ENCODE measurements at regions not wholly inside any gene's neighbourhood (a gene's known extent, or its start where the extent isn't known, plus 50 kb on each side); places are given as distances from the start of the nearest gene placed in this dataset.

DNA sequence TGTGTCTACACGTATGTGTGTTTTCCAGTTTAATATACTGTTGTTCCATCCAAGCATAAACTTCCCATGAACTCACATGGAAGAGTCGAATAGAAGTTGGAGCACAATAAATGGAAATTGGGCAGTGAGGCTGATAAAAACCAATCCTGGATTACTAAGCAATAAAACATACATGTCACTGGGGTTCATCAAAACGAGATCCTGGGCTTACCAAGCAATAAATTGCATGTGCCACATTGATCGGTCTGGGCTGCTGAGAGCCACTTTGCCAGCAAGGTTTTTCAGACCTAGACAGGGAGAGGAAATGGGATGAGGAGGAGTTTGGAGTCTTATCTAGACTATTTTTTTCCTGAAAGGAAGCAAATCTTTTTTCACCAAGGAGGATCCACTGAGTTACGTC lies 322.3 kb upstream of the C16orf82 start:
- Histone ChIP-seq H3K4me1 (ENCODE audit: insufficient read depth, low read length) (peaks cover 6% of the 10 kb centered on the region; the same call in 1 of the 2 replicates), H3K9ac (ENCODE audit: low read depth, low read length) (no peak overlapping the region), H3K9me3 (ENCODE audit: insufficient read depth, low read depth, low read length) (no peaks in the 10 kb centered on the region), H3K36me3 (ENCODE audit: insufficient read depth, low read length) (no peaks in the 10 kb centered on the region), H3K27me3 (ENCODE audit: insufficient read depth, low read length) (peaks cover 56% of the 10 kb centered on the region), H3K4me3 (ENCODE audit: low read length) (no peak overlapping the region), H3K27ac (ENCODE audit: low read depth, low read length) (no peak overlapping the region)
- 83% methylated on average over 4 of the region's 5 CpGs for WGBS

GRCh38 chr16:26747760-26748159 lies 319.0 kb upstream of the C16orf82 start:
- Histone ChIP-seq H3K9me3 (ENCODE audit: insufficient read depth, low read depth, low read length) (no peaks in the 10 kb centered on the region), H3K27ac (ENCODE audit: low read depth, low read length) (no peak overlapping the region), H3K4me3 (ENCODE audit: low read length) (no peak overlapping the region), H3K4me1 (ENCODE audit: insufficient read depth, low read length) (no peaks in the 10 kb centered on the region), H3K27me3 (ENCODE audit: insufficient read depth, low read length) (peaks cover 88% of the 10 kb centered on the region), H3K9ac (ENCODE audit: low read depth, low read length) (no peak overlapping the region), H3K36me3 (ENCODE audit: insufficient read depth, low read length) (no peaks in the 10 kb centered on the region)
- WGBS = 54% methylated on average over 4 of the region's 4 CpGs

- 79% methylated on average over 2 of the region's 2 CpGs for WGBS
- H3K27me3 ChIP-seq (ENCODE audit: insufficient read depth, low read length) = peaks cover 94% of the 10 kb centered on the region
Measured at GRCh38 chr16:26749072-26749471, 317.7 kb upstream of the C16orf82 start.

GRCh38 chr16:26752166-26752565 lies 314.6 kb upstream of the C16orf82 start:
- no peak overlapping the region for H3K27ac ChIP-seq (ENCODE audit: low read depth, low read length)
- H3K36me3 ChIP-seq (ENCODE audit: insufficient read depth, low read length) = no peaks in the 10 kb centered on the region
- 89% methylated on average over 2 of the region's 2 CpGs for WGBS
- H3K9me3 ChIP-seq (ENCODE audit: insufficient read depth, low read depth, low read length) = no peaks in the 10 kb centered on the region
- H3K27me3 ChIP-seq (ENCODE audit: insufficient read depth, low read length) = peaks cover 85% of the 10 kb centered on the region
- H3K4me3 ChIP-seq (ENCODE audit: low read length) = no peak overlapping the region
- H3K9ac ChIP-seq (ENCODE audit: low read depth, low read length) = no peak overlapping the region
- H3K4me1 ChIP-seq (ENCODE audit: insufficient read depth, low read length) = no peaks in the 10 kb centered on the region

More at GRCh38 chr16:26749072-26749471, 317.7 kb upstream of the C16orf82 start:
- Histone ChIP-seq H3K9me3 (ENCODE audit: insufficient read depth, low read depth, low read length) (no peaks in the 10 kb centered on the region), H3K9ac (ENCODE audit: low read depth, low read length) (no peak overlapping the region), H3K4me1 (ENCODE audit: insufficient read depth, low read length) (no peaks in the 10 kb centered on the region), H3K27ac (ENCODE audit: low read depth, low read length) (no peak overlapping the region), H3K4me3 (ENCODE audit: low read length) (no peak overlapping the region), H3K36me3 (ENCODE audit: insufficient read depth, low read length) (no peaks in the 10 kb centered on the region)

GRCh38 chr16:26756633-26757032 lies 310.1 kb upstream of the C16orf82 start:
- no peaks in the 10 kb centered on the region for H3K4me1 ChIP-seq (ENCODE audit: insufficient read depth, low read length)
- H3K27me3 ChIP-seq (ENCODE audit: insufficient read depth, low read length) = peaks cover 41% of the 10 kb centered on the region
- H3K9ac ChIP-seq (ENCODE audit: low read depth, low read length) = no peak overlapping the region
- no peaks in the 10 kb centered on the region for H3K36me3 ChIP-seq (ENCODE audit: insufficient read depth, low read length)
- no peak overlapping the region for H3K27ac ChIP-seq (ENCODE audit: low read depth, low read length)
- no peaks in the 10 kb centered on the region for H3K9me3 ChIP-seq (ENCODE audit: insufficient read depth, low read depth, low read length)
- no peak overlapping the region for H3K4me3 ChIP-seq (ENCODE audit: low read length)
- 47% methylated on average over 1 of the region's 1 CpG for WGBS

GRCh38 chr16:26762594-26762993 lies 304.1 kb upstream of the C16orf82 start:
- H3K4me1 ChIP-seq (ENCODE audit: insufficient read depth, low read length) = no peaks in the 10 kb centered on the region
- 0 out of 2 replicates have a peak, but pooled peaks cover 2% of the 10 kb centered on the region for H3K27me3 ChIP-seq (ENCODE audit: insufficient read depth, low read length)
- H3K9ac ChIP-seq (ENCODE audit: low read depth, low read length) = no peak overlapping the region
- H3K36me3 ChIP-seq (ENCODE audit: insufficient read depth, low read length) = no peaks in the 10 kb centered on the region
- no peaks in the 10 kb centered on the region for H3K9me3 ChIP-seq (ENCODE audit: insufficient read depth, low read depth, low read length)
- no peak overlapping the region for H3K4me3 ChIP-seq (ENCODE audit: low read length)
- WGBS = 91% methylated on average over 8 of the region's 8 CpGs
- no peak overlapping the region for H3K27ac ChIP-seq (ENCODE audit: low read depth, low read length)

DNA sequence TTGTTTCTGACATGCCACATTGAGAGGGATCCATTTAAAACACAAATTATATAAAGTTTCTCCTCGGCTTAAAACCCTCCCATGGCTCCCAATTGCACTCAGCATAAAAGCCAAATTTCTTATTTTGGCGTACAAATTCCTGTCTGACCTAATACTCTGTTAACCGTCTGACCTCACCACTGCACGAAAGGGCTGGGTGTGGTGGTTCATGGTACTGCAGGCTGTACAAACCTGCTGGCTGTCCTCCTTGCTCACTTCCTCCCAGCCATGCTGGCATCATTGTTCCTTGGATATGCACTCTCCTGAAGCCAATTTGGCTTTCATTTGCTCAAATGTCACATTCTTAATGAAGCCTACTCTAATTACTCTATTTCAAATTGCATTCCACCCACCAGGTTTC lies 301.6 kb upstream of the C16orf82 start:
- H3K4me1 ChIP-seq (ENCODE audit: insufficient read depth, low read length) = no peaks in the 10 kb centered on the region
- H3K27me3 ChIP-seq (ENCODE audit: insufficient read depth, low read length) = peaks cover 17% of the 10 kb centered on the region
- H3K27ac ChIP-seq (ENCODE audit: low read depth, low read length) = no peak overlapping the region
- WGBS = 45% methylated on average over 4 of the region's 4 CpGs
- no peaks in the 10 kb centered on the region for H3K36me3 ChIP-seq (ENCODE audit: insufficient read depth, low read length)
- no peak overlapping the region for H3K4me3 ChIP-seq (ENCODE audit: low read length)
- H3K9ac ChIP-seq (ENCODE audit: low read depth, low read length) = no peak overlapping the region
- no peaks in the 10 kb centered on the region for H3K9me3 ChIP-seq (ENCODE audit: insufficient read depth, low read depth, low read length)

DNA sequence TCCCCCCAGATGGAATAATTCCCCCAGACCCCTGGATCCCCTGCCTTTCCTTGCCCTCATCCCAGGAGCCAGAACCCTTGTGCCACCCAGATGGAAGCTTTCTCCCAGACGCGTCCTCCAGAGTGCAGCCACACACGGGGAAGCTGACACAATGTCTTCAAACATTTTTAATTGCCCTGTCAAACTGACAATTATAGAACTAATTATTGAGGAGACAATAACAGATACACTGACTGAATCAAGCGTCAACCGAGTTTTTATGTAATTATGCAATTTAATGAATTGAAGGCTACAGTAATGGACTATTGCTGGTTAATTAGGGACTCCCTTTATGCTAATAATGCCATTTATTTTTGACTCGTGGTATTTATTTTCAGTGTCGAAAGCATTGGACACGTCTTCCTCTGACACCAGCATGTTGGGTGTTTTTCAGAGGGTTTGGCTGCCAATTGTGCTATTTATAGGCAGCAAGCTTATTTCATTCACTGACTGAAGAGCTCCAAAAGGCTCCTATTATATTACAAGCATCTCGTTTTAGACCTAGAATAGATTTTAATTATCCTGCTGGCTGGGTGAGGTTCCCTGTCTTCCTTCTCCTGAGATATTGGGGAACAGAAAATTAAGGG lies 298.2 kb upstream of the C16orf82 start:
- WGBS = 82% methylated on average over 9 of the region's 9 CpGs
- Histone ChIP-seq H3K9me3 (ENCODE audit: insufficient read depth, low read depth, low read length) (no peaks in the 10 kb centered on the region), H3K4me1 (ENCODE audit: insufficient read depth, low read length) (no peaks in the 10 kb centered on the region), H3K27ac (ENCODE audit: low read depth, low read length) (no peak overlapping the region), H3K27me3 (ENCODE audit: insufficient read depth, low read length) (peaks cover 23% of the 10 kb centered on the region), H3K4me3 (ENCODE audit: low read length) (no peak overlapping the region), H3K36me3 (ENCODE audit: insufficient read depth, low read length) (no peaks in the 10 kb centered on the region), H3K9ac (ENCODE audit: low read depth, low read length) (no peak overlapping the region)

DNA sequence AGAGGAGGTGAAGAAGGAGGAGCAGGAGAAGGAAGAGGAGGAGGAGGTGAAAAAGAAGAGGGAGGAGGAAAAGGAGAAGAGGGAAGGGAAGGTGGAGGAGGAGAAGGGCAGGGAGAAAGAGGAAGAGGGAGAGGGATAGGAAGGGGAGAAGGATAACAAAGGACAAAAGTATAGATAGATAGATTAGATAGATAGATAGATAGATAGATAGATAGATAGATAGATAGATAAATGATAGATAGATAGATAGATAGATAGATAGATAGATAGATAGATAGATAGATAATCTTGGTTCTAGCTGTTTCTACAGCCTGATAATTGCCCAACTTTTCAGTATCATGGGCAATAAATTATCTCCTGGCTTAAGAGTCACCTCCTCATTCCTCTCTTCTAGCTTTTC lies 296.2 kb upstream of the C16orf82 start:
- H3K9ac ChIP-seq (ENCODE audit: low read depth, low read length) = no peak overlapping the region

DNA sequence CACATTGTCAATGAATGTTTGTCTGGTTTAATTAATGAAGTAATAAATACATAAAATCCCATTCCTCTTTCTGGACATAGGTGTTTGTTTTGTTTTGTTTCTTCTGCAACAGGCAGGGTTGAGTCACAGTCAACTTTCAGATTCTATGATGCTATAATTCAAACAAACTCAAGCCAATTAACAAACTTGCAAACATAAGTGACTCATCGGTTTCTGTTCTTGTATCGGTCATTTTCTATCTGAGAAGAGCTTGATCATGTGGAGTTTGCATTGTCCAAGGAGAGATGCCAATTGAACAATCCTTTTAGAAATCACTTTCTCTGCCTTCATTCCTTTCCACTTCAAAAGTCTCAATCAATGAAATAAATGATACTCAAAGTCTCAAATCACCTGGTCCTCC lies 294.2 kb upstream of the C16orf82 start:
- Histone ChIP-seq H3K9ac (ENCODE audit: low read depth, low read length) (no peak overlapping the region), H3K27ac (ENCODE audit: low read depth, low read length) (no peak overlapping the region), H3K9me3 (ENCODE audit: insufficient read depth, low read depth, low read length) (no peaks in the 10 kb centered on the region), H3K36me3 (ENCODE audit: insufficient read depth, low read length) (no peaks in the 10 kb centered on the region), H3K27me3 (ENCODE audit: insufficient read depth, low read length) (peaks cover 24% of the 10 kb centered on the region), H3K4me1 (ENCODE audit: insufficient read depth, low read length) (no peaks in the 10 kb centered on the region), H3K4me3 (ENCODE audit: low read length) (no peak overlapping the region)
- 49% methylated on average over 2 of the region's 2 CpGs for WGBS

More for the DNA sequence above, 296.2 kb upstream of the C16orf82 start:
- H3K9me3 ChIP-seq (ENCODE audit: insufficient read depth, low read depth, low read length) = no peaks in the 10 kb centered on the region
- peaks cover 25% of the 10 kb centered on the region for H3K27me3 ChIP-seq (ENCODE audit: insufficient read depth, low read length)
- no peaks in the 10 kb centered on the region for H3K36me3 ChIP-seq (ENCODE audit: insufficient read depth, low read length)
- H3K4me3 ChIP-seq (ENCODE audit: low read length) = no peak overlapping the region
- H3K27ac ChIP-seq (ENCODE audit: low read depth, low read length) = no peak overlapping the region
- no peaks in the 10 kb centered on the region for H3K4me1 ChIP-seq (ENCODE audit: insufficient read depth, low read length)

- no peak overlapping the region for H3K27ac ChIP-seq (ENCODE audit: low read depth, low read length)
- no peaks in the 10 kb centered on the region for H3K36me3 ChIP-seq (ENCODE audit: insufficient read depth, low read length)
- H3K27me3 ChIP-seq (ENCODE audit: insufficient read depth, low read length) = peaks cover 13% of the 10 kb centered on the region
- H3K9me3 ChIP-seq (ENCODE audit: insufficient read depth, low read depth, low read length) = no peaks in the 10 kb centered on the region
- H3K4me1 ChIP-seq (ENCODE audit: insufficient read depth, low read length) = no peaks in the 10 kb centered on the region
- 85% methylated on average over 4 of the region's 4 CpGs for WGBS
- no peak overlapping the region for H3K9ac ChIP-seq (ENCODE audit: low read depth, low read length)
- H3K4me3 ChIP-seq (ENCODE audit: low read length) = no peak overlapping the region
Measured at GRCh38 chr16:26777821-26778220, 288.9 kb upstream of the C16orf82 start.

DNA sequence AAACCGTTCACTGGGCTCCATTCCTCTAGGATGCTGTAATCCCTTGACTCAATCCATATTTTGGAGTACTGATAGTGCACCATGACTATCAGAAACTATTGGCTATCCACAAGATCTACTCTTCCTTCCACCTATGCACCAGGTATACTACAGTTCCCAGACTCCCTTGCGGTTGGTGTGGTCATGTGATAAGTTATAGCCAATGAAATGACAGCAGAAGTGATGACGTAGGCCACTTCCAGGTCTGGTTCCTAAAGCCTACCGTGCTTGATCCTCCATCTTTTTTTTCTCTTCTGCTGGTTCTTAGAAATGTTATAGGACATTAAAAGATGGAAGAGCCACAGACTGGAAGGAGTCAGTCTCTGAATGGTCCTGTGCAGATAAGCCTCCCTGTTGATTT lies 278.8 kb upstream of the C16orf82 start:
- Histone ChIP-seq H3K27me3 (ENCODE audit: insufficient read depth, low read length) (no peaks in the 10 kb centered on the region), H3K9ac (ENCODE audit: low read depth, low read length) (no peak overlapping the region), H3K27ac (ENCODE audit: low read depth, low read length) (no peak overlapping the region), H3K4me1 (ENCODE audit: insufficient read depth, low read length) (no peaks in the 10 kb centered on the region), H3K4me3 (ENCODE audit: low read length) (no peak overlapping the region), H3K36me3 (ENCODE audit: insufficient read depth, low read length) (no peaks in the 10 kb centered on the region), H3K9me3 (ENCODE audit: insufficient read depth, low read depth, low read length) (no peaks in the 10 kb centered on the region)
- WGBS = 75% methylated on average over 4 of the region's 4 CpGs
